Mammary epithelial cell (primary cell): ENCODE measurements at regions not wholly inside any gene's neighbourhood (a gene's known extent, or its start where the extent isn't known, plus 50 kb on each side); places are given as distances from the start of the nearest gene placed in this dataset.

Source experiments
- EZH2 ChIP-seq: IDR thresholded peaks from 2 replicates; pipeline ENCODE4 v1.6.1; 2012; ENCODE audit warnings: low read length, inconsistent platforms, borderline replicate concordance
- TF ChIP-seq, protein P1 (sequence below), 2 donors: IDR thresholded peaks in 1 of 2; conservative IDR thresholded peaks in 1 of 2; 2 replicates each; pipeline ENCODE4 v1.5.1; 2011 to 2012; ENCODE audit warnings: inconsistent platforms in 2 of 2, low read length in 2 of 2, mild to moderate bottlenecking in 2 of 2, control low read depth in 1 of 2, low read depth in 1 of 2; ENCODE audit not compliant: insufficient read depth in 1 of 2; ENCODE audit errors: extremely low read depth in 1 of 2

DNA sequence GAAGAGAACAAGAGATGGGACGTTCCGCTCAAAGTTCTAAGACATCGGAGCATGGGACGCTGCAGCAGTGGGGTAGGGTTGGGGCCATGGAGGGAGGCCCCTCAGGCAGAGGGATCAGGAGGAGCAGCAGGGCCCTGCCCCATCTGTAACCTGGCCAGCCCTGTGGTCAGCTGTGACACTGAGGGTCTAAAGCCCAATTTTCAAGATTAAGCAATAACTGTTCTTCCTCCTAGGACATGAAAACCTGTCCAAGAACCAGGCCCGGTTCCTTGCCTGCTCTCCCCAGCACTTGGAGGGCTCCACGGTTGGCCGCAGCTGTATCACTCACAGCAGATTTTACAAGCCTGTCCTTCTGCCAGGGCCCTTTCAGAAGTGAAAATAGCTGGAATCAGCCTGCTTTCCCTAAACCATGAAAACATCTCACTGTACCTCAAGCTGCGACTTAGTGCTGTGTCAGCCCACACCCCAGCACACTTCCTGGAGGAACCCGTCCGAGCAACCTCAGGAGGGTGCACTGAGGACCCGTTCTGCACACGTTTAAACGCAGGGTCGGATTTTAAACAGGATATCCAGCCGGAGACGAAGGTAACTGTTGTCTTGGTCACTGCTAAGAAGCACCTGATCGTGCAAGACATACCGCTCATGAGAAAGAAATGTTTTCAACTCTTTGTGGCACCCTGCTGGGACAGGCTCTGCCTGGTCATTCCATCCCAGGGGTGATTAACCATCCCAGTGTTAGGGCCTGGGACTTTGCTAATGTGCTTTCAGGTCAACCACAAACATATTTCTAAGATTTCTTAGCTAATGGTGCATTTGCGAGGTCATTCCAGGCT lies 201.9 kb upstream of the DIO3 start:
- TF ChIP-seq, protein P1, sequence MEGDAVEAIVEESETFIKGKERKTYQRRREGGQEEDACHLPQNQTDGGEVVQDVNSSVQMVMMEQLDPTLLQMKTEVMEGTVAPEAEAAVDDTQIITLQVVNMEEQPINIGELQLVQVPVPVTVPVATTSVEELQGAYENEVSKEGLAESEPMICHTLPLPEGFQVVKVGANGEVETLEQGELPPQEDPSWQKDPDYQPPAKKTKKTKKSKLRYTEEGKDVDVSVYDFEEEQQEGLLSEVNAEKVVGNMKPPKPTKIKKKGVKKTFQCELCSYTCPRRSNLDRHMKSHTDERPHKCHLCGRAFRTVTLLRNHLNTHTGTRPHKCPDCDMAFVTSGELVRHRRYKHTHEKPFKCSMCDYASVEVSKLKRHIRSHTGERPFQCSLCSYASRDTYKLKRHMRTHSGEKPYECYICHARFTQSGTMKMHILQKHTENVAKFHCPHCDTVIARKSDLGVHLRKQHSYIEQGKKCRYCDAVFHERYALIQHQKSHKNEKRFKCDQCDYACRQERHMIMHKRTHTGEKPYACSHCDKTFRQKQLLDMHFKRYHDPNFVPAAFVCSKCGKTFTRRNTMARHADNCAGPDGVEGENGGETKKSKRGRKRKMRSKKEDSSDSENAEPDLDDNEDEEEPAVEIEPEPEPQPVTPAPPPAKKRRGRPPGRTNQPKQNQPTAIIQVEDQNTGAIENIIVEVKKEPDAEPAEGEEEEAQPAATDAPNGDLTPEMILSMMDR (conservative IDR thresholded peaks at IDR 0.05 in 1 of 2, IDR thresholded peaks at IDR 0.05 in 1 of 2; ENCODE audit: extremely low read depth in 1 of 2, insufficient read depth in 1 of 2, low read depth in 1 of 2, low read length in 2 of 2): no peak
- no peak for TF ChIP-seq EZH2
